NOMO-1 treated with DMSO at 0.1 percent for 48 hours (cell line): ENCODE measurements at regions not wholly inside any gene's neighbourhood (a gene's known extent, or its start where the extent isn't known, plus 50 kb on each side); places are given as distances from the start of the nearest gene placed in this dataset.

Experiments
- DNase-seq: peaks from one replicate; lab custom pipeline; 2025; ENCODE audit not compliant: unreplicated experiment; lab: John Stamatoyannopoulos, UW

- DNase-seq: no peak
Measured at GRCh38 chr3:141814375-141814774, 51.2 kb downstream of the GRK7 start.

GRCh38 chr3:141815667-141816066 is 52.5 kb downstream of the GRK7 start:
- no peak for DNase-seq

- DNase-seq: peak; percentile 29
Measured at GRCh38 chr3:141816958-141817357, 53.8 kb downstream of the GRK7 start.

- DNase-seq: no peak
Measured at GRCh38 chr3:141825216-141826011, 51.0 kb upstream of the ATP1B3 start.
